HepG2 (cell line): ENCODE measurements at regions not wholly inside any gene's neighbourhood (a gene's known extent, or its start where the extent isn't known, plus 50 kb on each side); places are given as distances from the start of the nearest gene placed in this dataset.

ENCODE experiments used
- CEBPZ ChIP-seq: IDR thresholded peaks from 2 replicates; pipeline ENCODE4 v1.6.1; 2012; ENCODE audit warnings: low read length, improper control_type of control experiment
- CTCF ChIP-seq: sonication (generic); formaldehyde crosslinking; IDR thresholded peaks from 2 replicates; pipeline ENCODE4 v1.5.0; 2020; ENCODE audit warnings: mild to moderate bottlenecking, missing genetic modification reagents, moderate library complexity
- FOXA1 ChIP-seq, 2 experiments: fragments of 450-650 bp in 1 of 2; sonication (generic) in 1 of 2; formaldehyde crosslinking in 1 of 2; IDR thresholded peaks; 2 replicates each; pipeline versions ENCODE4 v1.4.0 to v1.6.1; 2016 to 2020; ENCODE audit warnings: missing genetic modification reagents in 1 of 2
- HNRNPLL ChIP-seq: fragments of 200-400 bp; formaldehyde crosslinking; IDR thresholded peaks from 2 replicates; pipeline ENCODE4 v1.6.1; 2017; ENCODE audit warnings: mild to moderate bottlenecking, low read depth, low read length; ENCODE audit not compliant: poor library complexity, severe bottlenecking
- JUND ChIP-seq: sonication (generic); formaldehyde crosslinking; IDR thresholded peaks from 2 replicates; pipeline ENCODE4 v1.8.0; 2022; ENCODE audit warnings: mild to moderate bottlenecking, missing genetic modification reagents
- POLR2A ChIP-seq, 2 experiments: IDR thresholded peaks; 2 replicates each; pipeline ENCODE4 v1.6.1; 2011; ENCODE audit warnings: low read depth in 2 of 2, low read length in 2 of 2, mild to moderate bottlenecking in 1 of 2, moderate library complexity in 1 of 2; ENCODE audit not compliant: insufficient read depth in 1 of 2
- POLR2G ChIP-seq: fragments of 200-400 bp; formaldehyde crosslinking; IDR thresholded peaks from 2 replicates; pipeline ENCODE4 v1.6.1; 2018; ENCODE audit warnings: mild to moderate bottlenecking, low read depth, low read length, moderate library complexity
- ZNF160 ChIP-seq: sonication (generic); formaldehyde crosslinking; IDR thresholded peaks from 2 replicates; pipeline ENCODE4 v1.8.0; 2022; ENCODE audit warnings: mild to moderate bottlenecking, inconsistent platforms, missing genetic modification reagents
- ZNF362 ChIP-seq: sonication (generic); formaldehyde crosslinking; IDR thresholded peaks from 2 replicates; pipeline ENCODE4 v1.4.0; 2020; ENCODE audit warnings: missing genetic modification reagents, mild to moderate bottlenecking, borderline replicate concordance
- ZZZ3 ChIP-seq: sonication (generic); formaldehyde crosslinking; IDR thresholded peaks from 2 replicates; pipeline ENCODE4 v1.4.0; 2020; ENCODE audit warnings: missing genetic modification reagents, mild to moderate bottlenecking, borderline replicate concordance

- TF ChIP-seq POLR2A (IDR thresholded peaks at IDR 0.05; ENCODE audit: insufficient read depth in 1 of 2, low read depth in 2 of 2, low read length in 2 of 2), result no peak
- no peak for TF ChIP-seq JUND (CRISPR knock-in tag)
- TF ChIP-seq CTCF, result no peak
- no peak for TF ChIP-seq CEBPZ
- TF ChIP-seq POLR2G, result no peak
- TF ChIP-seq ZNF160 (CRISPR knock-in tag), result no peak
- TF ChIP-seq HNRNPLL, result no peak
- no peak for TF ChIP-seq FOXA1 (IDR thresholded peaks at IDR 0.05)
- TF ChIP-seq FOXA1 (CRISPR knock-in tag; IDR thresholded peaks at IDR 0.05), result no peak
- TF ChIP-seq ZNF362 (CRISPR knock-in tag), result no peak
- no peak for TF ChIP-seq ZZZ3 (CRISPR knock-in tag)
These were observed 163.8 kb downstream of the INHBA start for GRCh38 chr7:41538810-41539724.
